GM12878 (cell line): ENCODE measurements at regions not wholly inside any gene's neighbourhood (a gene's known extent, or its start where the extent isn't known, plus 50 kb on each side); places are given as distances from the start of the nearest gene placed in this dataset.

Experiments
- CTCF ChIP-seq, 3 experiments: IDR thresholded peaks in 2 of 3; conservative IDR thresholded peaks in 1 of 3; 2 replicates each; pipeline ENCODE4 v1.5.1; 2011; ENCODE audit warnings: low read depth in 3 of 3, low read length in 3 of 3, mild to moderate bottlenecking in 3 of 3, control low read depth in 2 of 3, moderate library complexity in 2 of 3, inconsistent platforms in 1 of 3, mixed read lengths in 1 of 3; ENCODE audit not compliant: control insufficient read depth in 2 of 3, insufficient read depth in 1 of 3; ENCODE audit errors: extremely low read depth in 1 of 3
- E4F1 ChIP-seq: fragments of 450-650 bp; IDR thresholded peaks from 2 replicates; pipeline ENCODE4 v1.6.1; 2018; ENCODE audit warnings: borderline replicate concordance, mild to moderate bottlenecking; ENCODE audit not compliant: partially characterized antibody
- HDAC2 ChIP-seq: fragments of 200-600 bp; sonication (generic); IDR thresholded peaks from 2 replicates; pipeline ENCODE4 v1.6.1; 2017
- TCF12 ChIP-seq: IDR thresholded peaks from 2 replicates; pipeline ENCODE4 v1.6.1; 2011; ENCODE audit warnings: low read depth, mild to moderate bottlenecking, low read length

DNA sequence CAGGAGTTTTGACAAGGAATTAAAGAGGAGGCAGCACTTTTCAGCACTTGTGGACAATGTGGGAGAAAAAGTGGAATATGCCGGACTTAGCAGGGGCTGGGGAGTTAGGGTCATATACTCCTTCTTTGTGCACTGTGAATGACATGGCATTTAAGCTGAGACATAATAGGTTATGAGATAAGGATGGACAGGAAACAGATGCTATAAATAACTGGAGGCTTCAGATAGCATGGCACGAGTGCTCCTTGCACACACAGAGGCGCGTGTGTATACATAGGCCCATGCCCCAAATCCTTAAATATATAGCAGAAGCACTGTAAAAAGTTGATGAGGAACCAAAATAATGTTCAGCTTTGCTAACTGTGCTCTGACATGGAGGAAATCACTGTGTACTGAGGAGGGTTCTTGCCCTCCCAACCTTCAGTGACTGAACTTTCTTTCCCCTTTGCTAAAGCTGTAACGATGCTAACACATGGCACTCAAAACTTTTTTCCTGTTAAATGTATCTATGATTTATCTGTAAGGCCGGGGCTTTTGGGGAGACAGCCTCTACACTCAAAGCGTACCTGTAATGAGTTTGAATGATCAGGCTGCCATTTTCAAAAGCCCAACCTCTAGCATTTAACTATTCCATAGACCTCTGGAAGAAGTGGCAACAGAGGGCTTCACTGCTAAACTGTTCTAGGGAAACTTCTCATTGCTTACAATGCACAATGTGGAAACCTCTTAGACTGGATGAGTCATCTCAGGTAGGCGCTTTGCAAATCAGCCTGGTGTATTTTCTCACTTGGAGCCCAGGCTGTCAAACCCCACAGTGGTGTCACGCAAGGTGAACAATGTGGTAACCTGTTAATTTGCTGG is 784.6 kb downstream of the NR2F2 start:
- TF ChIP-seq TCF12 (no peak), HDAC2 (no peak), E4F1 (no peak), CTCF (IDR thresholded peaks at IDR 0.05 in 2 of 3, conservative IDR thresholded peaks at IDR 0.05 in 1 of 3; ENCODE audit: control insufficient read depth in 2 of 3, extremely low read depth in 1 of 3, insufficient read depth in 1 of 3, low read depth in 3 of 3, low read length in 3 of 3) (no peak)
